ENCODE measurements at regions not wholly inside any gene's neighbourhood (a gene's known extent, or its start where the extent isn't known, plus 50 kb on each side); places are given as distances from the start of the nearest gene placed in this dataset.

DNA sequence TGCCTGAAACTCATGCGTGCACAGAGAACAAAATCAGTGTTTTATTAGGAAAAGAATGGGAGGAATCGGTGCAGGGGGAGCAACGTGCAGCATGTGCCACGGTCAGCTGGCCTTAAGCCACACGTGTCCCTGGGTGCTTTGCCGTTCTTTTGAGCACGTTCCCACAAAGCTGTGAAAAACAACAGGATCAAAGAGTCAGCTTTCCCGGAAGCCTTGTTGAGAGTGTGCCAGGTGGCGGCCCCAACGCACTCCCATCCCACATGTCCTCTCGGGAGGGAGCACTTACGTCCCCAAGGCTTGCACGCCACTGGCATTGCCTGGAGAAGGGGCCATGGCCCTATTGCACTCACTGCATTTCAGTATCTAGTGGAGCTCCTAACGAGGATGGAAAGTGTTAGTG, 511.2 kb downstream of the EIPR1 start:
- no peak for DNase-seq

DNA sequence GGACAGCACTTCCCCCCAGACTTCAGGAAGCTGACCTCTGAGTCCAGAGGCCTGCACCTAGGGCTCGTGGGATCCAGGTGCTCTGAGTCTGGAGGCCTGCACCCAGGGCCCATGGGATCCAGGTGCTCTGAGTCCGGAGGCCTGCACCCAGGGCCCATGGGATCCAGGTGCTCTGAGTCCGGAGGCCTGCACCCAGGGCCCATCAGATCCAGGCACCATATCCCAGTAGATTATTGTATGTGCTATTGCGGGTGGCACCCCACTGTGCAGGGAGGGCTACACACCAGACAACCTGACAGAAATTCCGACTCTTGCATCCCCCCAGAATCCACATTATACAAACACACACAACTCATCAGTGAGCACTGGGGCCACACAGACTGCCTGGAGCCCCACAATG, 515.2 kb downstream of the EIPR1 start:
- DNase-seq, result no peak

DNA sequence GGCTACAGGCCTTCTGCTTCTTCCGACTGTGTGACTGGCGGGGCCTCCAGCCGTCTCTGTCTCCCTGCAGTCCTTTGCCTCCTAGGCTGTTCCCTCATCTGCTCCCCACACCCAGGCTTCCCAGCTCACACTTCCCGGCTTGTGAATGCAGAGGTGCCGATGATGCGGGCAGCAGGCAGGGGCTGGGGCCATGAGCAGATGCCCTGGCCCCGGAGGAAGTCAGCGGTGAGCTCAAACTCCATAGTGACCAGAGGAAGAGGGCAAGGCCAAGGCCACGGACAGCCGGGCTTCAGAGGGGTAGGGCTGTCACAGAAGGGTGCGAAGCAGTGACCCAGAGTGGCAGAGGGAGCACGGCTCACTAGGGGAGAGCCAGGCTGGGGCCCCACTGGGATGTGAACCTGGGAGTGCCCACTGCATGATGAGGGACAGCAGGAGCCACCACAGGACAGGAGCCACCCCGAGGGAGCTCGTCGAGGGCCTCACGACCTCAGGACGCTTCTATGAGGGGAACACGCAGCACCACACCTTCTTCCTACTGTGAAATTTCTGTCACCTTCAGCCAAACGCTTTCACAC, 515.9 kb downstream of the EIPR1 start:
- no peak for DNase-seq

DNA sequence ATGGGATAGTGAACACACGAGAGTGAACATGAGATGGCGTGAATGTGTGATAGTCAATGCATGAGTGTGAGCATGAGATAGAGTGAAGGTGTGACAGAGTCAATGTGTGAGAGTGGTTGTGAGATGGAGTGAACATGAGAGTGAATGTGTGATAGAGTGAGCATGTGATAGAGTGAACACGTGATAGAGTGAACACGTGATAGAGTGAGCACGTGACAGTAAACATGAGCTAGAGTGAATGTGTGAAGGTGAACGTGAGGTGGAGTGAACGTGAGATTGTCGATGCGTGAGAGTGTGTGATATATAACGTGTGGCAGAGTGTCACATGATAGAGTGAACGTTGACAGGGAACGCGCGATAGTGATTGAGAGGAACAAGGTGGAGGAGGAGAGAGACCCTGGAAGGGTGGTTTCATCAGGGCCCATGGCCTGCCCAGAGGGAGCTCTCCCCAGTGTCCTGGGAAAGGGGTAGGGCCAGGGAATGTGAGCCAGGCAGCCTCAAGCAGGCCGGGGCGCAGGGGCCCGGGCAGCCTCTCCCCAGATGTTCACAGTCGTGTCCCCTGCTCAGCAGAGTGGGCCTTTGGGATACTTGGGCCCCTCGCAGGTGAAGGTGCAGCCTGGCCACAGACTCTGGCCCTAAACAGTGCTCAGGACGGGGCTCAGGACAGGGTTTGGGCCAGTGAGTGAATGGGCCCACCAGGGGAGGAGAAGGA, 516.9 kb downstream of the EIPR1 start:
- no peak for DNase-seq

DNA sequence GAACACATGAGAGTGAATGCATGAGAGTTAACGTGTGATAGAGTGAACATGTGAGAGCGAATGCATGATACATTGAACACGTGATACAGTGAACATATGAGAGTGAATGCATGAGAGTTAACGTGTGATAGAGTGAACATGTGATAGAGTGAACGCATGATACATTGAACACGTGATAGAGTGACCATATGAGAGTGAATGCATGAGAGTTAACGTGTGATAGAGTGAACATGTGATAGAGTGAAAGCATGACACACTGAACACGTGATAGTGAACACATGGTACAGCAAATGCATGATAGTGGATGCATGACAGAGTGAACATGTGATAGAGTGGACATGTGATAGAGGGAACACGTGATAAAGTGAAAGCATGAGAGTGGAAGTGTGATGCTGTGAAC, 517.9 kb downstream of the EIPR1 start:
- DNase-seq, result no peak

DNA sequence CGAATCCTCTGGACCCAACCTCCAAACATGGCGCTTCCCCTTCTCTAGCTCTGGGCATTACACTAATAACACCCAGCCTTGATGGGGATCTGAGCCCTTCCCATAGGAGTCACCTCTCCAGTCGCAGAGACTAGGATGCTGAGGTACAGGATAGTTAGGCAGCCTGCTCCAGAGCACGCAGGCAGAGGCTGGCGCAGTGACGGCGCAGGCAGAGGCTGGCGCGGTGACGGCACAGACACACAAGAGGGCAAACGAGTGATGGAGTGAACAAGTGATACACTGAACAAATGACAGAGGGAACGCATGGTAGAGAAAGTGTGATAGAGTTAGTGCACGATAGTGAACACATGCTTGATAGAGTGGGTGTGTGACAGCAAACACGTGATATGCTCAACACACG, 518.5 kb downstream of the EIPR1 start:
- DNase-seq, result no peak

DNA sequence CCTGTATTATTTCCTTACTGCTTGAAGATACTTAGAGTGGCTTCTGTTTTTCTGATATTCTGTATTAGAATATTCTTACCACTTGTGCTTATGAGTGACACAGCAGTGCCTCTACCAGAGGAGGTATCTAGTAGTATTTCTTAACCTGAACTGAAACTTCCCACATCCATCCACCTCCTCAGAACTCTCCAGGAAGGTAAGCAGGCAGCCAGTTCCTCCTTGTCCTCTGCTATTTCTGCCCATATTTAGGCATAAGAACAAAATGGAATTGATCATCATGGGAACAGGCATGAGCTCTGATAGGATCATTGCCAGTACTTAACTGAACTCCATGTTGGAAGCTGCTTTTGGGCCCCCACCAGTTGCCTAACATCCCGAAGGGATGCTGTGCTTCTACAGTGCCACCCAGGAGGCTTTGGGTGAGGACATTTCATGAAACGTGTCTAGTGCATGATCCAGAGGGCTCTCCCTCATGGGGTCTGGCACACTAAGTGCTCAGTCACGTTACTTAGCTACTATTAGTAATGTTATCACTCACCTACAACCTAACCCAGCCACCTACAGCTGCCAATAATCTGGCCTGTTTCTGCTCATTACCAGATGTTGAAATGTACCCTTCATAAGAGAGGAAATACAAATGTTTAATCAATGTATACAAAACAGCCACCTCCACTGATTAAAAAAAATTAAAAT, 520.7 kb downstream of the EIPR1 start:
- DNase-seq, result no peak

DNA sequence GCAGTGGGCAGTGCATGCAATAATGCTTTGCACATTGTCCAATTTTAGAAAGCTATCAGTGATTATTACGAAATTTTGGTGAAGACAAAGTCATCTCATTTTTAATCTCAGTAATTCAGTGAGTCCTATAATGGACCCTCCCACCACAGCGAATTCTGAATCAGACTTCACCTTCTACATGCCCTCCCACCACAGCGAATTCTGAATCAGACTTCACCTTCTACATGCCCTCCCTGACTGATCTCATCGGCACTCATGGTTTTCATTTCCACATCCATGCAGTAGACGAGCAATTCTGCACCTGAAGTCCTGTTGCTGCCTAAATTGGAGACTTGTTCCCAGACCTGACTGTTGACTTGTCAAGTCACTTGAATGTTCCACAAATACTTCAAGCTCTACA, 522.3 kb downstream of the EIPR1 start:
- DNase-seq, result no peak

DNA sequence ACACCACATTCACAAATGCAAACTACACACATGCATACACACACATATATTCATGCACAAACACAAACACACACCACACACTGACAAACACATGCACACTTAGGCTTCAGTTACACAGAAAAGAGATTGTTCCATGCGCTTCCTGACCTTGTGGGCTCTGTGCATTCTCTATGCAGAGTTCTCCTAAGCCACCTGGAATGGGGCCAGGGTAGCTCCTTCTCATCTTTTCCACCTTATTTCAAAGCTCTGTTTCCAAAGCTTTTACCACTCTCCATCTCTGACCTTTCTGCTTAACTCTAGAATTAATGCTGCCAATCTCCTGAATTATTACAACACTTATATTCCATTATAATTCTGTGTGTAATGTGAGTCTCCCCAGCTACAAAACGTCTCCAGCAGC, 522.3 kb upstream of the MYT1L start:
- DNase-seq, result no peak

DNA sequence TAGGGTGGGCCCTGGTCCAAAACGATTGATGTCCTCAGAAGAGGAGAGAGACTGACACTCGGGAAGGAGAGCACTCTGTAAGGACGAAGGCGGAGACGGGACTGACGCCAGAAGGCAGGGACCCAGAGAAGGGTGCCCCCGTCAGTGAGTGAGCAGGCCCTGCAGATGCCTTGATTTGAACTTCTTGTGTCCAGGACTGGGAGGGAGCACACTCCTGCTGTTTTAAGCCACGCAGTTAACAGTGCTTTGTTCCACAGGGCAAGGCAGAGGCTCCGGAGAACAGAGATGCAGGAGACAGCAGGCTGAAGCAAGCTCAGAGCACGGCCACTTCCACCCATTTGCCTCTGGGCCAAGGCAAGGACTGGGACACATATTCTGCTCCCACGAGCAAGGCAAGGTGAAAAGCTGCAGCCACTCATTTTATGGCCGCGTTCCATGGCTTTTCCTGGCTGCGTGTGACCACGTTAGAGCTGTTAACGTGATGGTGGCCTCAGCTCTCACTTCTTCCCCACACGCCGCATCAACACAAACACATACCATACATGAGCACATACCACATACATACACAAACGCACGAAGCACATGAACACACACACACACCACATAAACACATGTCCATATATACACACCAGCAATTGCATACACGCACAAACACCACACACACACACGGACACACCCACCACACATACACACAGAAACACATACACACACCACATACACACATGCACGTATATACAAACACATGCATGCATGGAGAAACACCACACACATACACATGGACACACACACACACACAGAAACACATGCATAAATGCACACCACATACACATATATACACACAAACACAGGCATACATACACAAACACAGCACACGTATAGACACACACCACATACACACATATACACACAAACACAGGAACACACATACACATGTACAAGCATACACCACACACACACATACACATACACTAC, 521.0 kb upstream of the MYT1L start:
- no peak for DNase-seq

DNA sequence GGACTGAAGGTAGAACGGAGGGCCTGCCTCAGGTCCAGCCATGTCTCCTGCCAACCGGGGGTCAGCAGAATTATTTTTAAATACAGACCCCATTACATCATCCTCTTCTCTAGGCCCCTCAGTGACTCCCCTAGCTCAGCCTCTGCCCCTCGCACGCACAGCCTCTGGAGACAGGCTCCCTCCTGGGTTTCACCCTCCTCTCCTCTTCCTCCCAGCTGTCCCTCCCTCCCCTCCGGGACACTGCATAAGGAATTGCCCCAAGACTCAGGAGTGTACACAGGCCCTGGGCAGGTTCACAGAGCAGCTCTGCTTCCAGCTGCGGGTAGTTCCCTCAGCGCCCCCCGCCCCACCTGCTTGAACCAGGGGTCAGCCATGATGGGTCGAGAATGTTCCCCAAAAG, 520.2 kb upstream of the MYT1L start:
- no peak for DNase-seq

DNA sequence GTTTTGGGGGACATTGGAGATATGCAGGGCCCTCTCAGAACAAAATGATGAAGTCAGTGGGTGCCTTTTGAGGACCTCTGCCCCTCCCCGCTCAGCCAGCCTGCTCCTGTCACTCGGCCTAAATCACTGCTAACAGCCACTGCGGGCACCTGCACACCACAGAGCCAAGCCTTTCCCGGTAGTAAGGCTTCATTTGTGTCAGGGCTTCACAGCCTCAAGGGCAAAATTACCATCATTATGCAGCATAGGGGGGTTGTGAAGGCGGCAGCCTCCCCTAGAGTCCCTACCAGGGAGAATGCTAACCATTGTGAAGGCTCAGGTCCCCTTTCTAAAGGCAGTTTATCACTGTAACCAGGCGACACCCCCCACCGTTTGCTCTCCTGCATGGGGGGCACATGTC, 519.8 kb upstream of the MYT1L start:
- no peak for DNase-seq

DNA sequence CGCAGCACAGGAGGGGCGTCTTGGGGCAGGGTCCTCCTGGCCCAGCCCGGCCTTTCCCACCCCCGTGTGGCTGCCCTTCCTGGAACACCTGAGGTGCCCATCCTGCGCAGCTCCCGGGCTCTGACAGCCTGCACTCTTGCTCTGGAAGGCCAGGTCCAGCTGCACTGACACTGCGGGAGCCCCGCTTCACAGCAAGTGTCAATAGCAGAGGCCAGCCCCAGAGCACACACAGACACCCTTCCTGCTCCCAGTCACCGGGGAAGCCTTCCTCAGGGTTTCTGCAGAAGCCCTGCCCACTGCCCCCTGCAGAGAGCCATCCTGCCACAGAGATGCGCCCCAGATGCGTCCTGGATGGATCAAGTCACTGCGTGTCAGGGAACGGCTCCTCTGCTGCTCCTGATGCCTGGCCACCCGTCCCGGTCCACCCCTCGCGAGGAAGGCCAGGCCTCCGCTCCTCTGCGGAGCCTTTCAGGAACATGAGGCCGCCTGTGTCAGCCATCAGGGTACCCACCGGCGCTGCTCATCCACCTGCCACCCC, 519.2 kb upstream of the MYT1L start:
- no peak for DNase-seq

DNA sequence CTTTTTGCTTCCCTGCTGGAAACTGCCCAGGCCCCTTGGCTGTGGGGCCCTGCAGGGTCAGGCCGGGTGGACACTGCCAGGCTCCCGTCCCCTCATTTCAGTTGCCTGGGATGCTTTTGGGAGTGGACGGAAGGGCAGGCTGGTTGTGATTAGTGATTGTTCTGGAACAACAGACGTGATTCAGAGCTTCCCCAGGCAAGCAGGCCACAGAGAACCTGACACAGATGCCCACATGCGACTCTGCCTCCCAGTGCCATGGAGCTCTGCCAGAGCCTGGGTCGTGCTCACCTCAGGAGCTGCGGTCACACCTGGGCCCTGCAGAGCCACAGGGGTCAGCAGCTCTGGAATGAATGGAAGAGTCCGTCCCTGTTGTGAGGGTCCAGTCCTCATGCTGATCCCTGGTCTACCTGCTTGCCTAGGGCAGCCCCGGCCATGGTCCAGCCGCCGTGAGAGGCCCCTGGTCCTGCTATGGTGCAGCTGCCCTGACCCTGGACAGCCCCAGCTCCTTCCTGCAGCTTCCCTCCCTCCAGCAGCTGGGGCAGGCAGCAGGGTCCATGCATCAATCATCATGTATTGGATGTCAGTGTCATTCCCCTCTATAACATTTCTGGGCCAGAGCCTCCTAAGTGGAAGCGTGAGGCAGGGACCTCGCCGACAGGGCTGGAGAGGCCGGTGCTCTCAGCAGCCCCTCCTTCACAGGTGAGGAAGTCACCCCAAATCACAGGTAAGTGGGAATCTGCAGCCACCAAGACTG, 518.6 kb upstream of the MYT1L start:
- DNase-seq, result no peak

DNA sequence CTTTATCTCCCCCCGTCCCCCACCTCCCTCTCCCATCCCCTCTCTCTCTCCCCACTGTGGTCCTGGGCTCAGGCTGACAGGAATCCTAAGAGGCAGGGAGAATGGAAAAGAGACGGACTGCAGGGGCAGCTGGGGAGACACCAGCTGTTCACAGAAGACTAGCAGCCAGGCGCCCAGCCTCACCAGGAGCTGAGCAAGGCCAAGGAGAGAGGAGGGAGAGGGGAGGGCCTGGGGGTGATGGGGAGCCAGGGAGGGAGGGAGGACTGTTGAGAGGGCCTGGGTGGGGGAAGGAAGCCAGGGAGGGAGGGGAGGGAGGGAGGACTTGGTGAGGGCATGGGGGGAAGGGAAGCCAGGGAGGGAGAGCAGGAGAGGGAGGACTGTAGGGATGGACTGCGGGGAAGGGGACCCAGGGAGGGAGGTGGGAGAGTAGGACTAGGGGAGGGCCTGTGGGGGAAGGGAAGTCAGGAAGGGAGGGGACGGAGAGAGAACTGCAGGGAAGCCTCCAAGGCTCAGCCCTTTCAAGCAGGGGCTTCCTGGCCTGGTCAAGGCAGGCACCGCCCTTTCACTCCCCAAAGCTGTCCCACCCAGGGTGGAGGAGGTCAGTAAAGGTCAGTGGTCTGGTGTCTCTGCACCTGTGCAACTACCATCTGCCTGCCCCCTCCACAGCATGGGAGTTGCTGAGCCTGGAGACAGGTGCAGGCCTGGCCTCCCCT, 517.7 kb upstream of the MYT1L start:
- DNase-seq, result no peak

DNA sequence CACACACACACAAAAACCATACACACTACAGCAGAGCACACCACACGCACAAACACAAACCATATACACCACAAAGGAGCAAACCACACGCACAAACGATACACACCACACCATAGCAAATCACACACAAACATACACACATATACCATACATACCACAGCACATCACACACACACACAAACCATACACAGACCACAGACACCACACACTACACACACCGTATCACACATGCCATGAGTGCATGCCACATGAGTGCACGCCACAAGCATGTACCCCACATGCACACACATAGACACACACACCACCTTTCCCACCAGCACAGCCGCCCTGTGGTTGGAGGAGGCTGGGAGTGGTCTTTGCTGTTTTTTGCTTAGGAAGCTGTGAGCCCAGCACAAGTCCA, 517.1 kb upstream of the MYT1L start:
- DNase-seq, result no peak

DNA sequence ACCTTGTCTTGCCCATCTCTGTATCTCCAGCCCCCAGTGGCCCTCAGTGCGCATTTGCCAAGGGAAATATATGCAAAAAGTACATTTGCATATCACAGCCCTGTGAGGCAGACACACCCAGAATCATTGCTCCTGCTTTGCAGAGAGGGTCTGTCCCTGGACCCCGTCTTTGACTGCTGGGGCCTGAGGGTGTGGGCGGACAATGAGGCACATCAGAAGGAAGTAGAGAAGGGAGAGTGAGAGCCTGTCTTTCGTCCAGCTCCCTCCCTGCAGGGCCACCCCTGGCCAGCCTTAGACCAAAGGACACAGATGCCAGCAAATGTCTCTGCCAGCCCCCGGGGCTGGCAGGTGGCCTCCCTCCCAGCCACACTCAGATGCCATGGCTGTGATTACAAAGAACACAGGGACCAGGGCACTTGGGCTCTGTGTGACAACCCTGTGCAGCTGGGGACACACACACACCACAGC, 516.2 kb upstream of the MYT1L start:
- no peak for DNase-seq

DNA sequence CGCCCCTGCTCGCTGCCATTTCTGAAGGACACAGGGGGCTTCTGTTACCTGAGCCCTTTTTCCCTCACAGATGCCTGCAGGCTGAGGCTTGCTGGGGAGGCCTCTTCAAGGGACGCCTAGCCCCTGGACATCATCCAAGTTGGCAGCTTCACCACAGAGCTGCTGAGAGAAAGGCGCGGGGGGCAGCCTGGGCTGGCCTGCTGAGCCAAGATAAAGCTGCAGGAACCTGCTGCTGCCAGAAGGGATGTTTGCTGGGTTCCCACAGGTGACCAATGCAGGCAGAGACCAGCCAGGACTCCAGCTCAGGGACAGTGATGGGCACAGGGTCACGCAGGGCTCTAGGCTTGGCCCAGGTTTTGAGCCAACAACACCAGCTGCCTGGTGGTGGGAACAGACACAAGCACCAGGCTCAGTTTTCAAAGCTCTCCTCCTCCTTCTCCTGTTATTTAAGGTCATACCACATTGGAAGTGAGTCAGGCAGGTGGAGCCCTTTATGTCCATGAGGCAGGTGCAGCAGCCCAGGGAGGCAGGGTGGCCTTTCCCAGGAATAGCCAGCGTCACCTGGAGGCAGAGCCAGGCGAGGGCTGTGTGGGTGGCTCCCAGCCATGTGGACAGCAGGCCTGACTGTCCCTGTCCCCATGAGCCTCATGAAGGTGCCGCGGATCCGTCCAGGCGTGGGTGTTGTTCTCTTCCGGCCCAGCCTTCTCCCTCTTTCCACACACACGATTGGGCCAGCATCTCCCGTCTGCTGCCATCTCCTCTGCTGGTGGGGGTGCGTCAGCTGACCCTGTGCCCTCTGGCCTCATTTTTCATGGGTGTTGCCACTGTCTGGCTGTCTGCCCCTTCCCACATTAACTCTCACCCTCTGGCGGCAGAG, 515.5 kb upstream of the MYT1L start:
- DNase-seq, result no peak

DNA sequence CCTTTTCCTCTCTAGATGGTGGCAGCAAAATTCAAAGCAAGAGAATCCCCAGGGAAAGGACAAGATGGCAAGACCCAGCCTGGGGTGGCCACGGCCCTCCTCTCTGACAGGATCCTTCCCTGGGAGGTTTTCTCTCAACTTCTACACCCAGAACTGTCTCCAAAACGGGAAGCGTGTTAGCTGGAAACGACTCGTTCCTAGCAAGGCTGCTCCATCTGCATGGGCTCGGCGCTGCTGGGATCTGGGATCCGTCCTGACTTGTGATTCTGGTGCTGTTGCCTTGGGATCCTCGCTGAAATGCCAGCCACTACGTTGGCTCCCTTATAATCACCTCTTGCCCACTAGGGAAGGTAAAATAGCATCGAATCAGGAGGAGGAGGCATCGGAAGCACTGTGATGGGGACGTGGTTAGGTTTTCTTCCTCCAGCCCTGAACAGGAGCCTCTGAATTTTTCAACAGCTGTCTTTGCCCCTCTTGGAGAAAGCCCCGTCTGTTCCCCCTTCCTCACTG, 514.8 kb upstream of the MYT1L start:
- DNase-seq, result no peak

DNA sequence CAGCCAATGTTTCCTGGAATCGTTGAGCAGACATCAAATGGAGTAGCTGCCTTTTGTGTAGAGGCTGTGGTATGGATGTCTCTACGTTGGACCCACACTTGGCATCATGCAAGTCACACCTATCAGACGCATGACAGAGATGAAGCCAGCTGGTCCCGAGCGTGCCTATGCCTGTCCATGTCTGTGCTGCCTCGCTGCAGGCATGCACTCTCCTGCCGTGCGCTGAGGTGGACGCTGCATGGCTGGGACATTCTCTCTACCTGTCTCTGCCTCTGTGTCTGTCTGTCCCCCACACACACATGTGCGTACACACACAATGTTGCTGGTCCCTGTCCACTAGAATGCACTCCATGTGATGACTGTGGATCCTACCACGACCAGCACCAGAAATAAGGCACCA, 514.2 kb upstream of the MYT1L start:
- DNase-seq, result no peak

Data from activated T-cell treated with anti-CD3 and anti-CD28 coated beads for 4 hours (primary cell).